Activated CD4-positive, alpha-beta T cell treated with anti-CD3 and anti-CD28 coated beads, Interleukin-2, Interleukin-4, amounts not matched to agents 100 ng/mL and 50 ng/mL, durations not matched to agents 16 hours and 8 hours (primary cell): ENCODE measurements at regions not wholly inside any gene's neighbourhood (a gene's known extent, or its start where the extent isn't known, plus 50 kb on each side); places are given as distances from the start of the nearest gene placed in this dataset.
"Not testable (repeated sequence)": the region's sequence is repeated elsewhere in the genome, so short reads cannot be mapped to it uniquely, and the experiment has no call there.

Experiments used
- DNase-seq: peaks from one replicate; pipeline ENCODE4 v3.0.0-alpha.2; 2020; ENCODE audit warnings: low spot score

DNA sequence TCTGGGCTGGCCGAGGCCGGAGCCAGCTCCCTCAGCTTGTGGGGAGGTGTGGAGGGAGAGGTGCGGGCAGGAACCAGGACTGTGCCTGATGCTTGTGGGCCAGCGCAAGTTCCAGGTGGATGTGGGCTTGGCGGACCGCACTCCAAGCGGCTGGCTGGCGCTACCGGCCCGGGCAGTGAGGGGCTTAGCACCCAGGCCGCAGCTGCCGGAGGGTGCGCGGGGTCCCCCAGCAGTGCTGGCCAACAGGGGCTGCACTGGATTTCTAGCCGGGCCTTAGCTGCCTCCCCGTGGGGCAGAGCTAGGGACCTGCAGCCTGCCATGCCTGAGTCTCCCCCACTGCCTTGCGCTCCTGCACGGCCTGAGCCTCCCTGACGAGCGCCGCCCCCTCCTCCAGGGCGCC, 242.8 kb downstream of the CCSER2 start:
- no peak for DNase-seq

DNA sequence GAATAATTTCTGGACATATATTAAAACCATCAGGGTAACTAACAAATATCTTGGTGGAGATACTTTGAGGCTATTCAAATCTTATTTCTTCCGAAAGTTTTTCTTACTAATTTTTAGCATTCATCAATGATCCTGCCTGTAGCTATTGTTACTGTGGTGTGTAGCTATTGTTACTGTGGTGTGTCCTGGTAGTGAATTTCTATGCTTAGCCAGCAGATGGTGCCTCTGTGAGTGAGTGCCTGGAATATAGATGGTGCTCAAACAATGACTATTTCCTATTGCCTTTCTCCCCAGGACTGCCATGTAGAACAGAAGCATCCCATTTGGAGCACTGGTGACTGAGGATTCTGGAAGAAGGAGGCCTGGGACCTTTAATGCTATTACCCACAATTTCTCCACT, 245.7 kb downstream of the CCSER2 start:
- no peak for DNase-seq

DNA sequence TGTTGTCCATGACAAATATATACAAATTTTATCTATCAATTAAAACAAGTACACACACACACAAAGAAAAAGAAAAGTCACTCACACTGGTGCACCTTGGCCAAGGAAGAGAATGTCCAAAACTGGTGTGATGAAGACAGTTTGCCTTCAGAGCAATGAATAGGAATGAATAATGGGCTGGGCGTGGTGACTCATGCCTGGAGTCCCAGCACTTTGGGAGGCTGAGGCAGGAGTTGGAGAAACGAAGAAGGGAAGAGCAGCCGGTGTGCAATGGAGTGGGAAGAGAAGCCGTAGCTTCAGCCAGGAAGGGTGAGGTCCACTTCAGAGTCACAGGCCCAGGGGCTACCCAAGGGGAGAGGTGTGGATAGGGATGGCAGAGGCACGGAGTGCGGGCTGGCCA, 253.6 kb downstream of the CCSER2 start:
- no peak for DNase-seq

DNA sequence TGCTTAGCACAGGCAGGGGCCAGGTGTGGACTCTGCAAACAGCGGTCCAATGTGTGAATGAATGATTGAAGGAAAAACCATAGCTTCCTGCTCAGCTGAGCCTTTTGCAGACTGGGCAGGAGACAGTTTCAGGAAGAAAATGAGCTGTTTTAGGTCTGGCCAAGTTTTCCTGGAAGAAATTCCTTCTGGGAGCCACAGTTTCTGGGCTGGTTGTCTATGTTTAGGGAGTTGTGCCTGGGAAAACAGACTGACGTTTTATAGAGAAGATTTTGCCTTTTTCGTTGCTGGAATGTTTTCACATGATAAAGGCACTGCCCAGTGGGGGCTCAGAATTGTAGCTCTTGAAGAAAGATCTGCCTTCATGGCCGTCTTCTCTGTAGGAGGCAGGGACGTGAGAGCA, 255.1 kb downstream of the CCSER2 start:
- no peak for DNase-seq

DNA sequence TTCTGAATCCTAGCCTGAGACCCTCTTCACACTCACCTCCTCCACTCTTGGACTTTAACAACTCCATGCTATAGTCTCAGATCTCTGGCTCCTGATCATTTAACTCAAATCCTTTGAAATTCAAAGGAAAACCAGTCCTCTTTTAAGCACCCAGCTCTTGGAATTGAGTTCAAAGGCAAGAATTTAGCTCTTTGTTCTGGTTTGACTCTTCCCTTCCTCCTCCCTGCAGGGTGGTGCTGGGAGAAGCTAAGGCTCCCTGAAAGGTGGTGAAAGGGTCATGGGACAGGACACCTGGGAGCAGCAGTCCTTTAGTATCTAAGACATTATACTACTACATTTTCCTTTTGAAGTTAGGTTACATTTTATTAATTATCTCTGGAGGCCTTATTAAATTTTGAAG, 259.4 kb downstream of the CCSER2 start:
- DNase-seq: no peak

DNA sequence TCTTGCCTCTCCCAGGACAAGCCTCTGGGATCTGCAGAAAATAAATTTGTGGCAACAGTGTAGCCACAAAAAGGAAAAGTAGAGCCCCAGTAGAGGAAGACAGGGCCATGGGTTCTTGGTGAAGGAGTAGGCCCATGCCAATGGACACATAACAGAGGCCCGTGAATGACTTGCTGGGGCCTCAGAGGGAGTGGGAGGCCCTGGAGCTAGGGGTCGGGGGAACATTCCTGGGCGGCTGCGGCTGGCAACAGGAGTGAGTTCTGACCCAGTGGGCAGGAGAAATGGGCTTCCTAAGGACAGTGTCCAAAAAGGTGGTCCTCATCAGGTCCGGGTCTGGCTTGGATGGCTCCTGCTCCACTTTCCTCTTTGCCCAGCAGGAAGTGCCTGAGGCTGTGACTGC, 260.0 kb downstream of the CCSER2 start:
- DNase-seq: no peak

DNA sequence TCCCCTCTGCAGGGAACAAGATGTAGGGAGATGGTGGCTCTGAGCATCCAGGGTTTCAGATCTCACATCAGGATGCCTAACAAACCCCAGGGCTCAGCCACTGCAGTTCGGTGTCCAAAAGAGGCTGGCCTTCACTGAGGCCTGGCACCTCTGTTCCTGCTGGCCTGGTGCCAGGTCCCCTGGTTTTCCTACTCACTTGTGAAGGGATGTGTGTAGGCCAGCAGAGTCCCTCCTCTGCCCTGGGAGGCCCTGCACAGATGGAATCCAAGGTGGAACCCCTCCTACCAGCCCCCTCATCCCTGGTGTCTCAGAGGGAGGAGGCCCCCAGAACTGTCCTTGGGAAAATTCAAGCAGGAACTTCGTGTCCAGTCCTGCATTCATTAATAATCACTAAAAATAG, 260.6 kb downstream of the CCSER2 start:
- DNase-seq: no peak

DNA sequence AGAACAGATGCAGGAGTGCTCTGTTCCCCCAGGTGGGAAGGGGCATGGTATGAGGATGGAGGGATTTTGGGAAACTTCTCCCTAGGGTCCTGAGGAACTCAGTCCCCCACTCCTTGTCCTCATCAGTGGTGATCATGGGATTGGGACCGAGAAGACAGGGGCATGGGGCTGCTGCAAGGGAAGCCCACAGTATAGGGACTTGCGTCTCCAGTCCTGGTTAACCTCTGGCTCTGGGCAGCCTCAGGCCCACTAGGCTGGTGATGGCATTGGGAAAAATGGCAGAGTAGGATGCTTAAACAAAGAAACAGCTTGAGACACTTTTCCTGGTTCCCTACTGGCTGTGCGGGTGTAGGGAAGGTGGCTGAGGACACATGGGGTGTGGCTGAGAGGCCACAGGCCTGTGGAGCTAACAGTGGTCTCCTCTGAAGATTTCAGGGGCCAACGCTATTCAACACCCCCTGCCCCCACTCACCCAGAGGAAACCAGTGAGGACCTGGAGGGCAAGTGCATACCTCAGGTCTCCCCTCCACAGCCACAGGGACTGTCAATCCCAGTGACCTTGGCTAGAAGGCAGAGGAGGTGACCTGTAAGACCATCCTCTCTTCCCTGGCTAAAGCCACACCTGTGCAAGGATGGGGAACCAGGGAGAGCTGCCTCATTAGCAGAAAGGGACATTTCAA, 261.3 kb downstream of the CCSER2 start:
- no peak for DNase-seq

DNA sequence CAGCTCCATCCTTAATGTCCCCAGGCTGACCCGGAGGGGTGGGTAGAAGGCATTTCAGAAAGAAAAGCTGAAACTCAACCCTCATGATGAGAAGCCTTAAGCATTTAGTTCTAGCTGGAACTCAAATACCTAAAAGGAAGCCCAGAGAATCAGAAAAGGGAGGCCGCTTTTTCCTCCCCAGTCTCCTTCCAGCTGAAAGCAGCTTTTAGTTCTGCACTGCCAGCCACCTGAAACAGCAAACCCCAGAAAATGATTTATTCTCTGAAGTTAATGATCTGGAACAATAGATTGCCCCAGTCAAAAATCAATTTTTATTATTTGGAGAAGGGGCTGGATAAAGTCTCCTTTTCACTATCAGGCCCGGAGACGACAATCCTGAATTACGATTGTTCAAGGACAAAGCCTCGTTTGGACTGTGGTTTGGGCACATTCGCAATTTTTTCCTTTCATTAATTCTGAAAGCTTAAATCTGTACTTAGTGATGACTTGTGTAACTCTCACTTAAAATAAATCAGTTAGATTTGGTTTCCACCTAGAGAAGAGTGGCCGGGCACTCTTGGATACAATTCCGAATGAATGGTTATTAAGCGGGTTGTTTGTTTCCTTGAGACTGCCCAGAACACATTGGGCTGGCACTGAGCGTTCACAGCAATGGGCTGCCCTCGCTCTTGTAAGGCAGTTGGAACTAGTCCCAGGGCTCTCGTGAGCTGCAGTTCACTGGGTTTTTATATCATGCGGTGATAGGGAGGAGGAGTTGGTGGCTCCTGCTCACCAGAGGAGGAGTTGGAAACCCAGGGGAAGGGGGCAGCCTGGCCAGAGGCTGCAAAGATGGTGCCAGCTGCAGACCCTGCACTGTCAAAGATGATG, 262.2 kb downstream of the CCSER2 start:
- no peak for DNase-seq

DNA sequence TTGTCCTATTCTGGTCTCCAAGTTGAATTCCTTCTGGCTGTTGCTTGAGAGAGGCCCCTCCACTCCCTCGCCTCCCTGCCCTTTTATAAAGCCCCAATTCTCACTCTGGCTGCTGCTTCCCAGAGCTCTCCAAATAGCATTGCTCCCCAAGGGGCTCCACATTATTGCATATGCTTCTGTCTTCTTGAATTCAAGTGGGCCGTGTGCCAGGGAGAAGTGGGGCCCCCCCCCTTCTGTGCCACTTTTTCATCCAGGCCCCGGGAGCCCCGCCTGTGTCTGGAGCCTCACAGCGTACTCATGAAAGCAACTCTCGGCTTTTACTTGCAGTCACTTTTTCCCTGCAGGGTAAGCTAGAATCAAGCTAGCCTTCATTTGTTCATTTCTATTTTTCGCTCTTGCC, 265.1 kb downstream of the CCSER2 start:
- DNase-seq: no peak

DNA sequence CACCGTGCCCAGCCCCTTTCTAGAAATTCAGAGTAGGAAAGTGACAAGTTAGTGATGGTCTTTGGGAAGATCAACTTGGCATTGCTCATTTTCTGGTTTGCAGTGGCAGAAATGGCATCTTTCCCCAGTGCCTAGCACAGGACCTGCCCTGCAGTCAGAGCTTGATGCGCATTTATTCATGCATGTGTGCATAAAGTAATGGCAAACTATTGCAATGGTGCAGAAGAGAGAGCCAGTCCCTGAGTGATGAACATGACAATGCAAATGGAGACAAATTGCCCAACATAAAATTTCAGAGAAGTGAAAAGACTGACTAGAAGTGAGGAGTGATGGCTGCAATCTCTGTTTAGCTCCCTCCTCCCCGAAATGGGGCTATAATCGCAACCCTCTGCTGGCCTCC, 268.2 kb downstream of the CCSER2 start:
- no peak for DNase-seq

DNA sequence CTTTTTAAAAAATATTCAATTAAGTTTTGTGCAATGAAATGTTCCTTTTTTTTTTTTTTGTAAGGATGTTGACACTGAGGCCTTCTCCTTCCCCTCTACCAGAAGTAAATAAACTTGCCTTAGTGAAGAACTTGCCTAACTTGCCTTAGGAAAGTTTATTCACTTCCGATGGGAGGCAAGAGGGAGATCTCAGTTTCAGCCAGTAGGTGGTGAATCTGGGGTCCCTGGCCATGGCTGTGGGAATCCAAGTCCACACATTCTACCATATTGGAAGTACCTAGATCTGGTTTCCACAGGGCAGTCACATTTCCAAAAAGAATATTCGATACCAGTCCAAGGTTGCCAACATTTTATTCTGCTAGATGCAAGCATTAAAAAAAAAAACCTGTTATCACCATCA, 270.9 kb downstream of the CCSER2 start:
- no peak for DNase-seq

DNA sequence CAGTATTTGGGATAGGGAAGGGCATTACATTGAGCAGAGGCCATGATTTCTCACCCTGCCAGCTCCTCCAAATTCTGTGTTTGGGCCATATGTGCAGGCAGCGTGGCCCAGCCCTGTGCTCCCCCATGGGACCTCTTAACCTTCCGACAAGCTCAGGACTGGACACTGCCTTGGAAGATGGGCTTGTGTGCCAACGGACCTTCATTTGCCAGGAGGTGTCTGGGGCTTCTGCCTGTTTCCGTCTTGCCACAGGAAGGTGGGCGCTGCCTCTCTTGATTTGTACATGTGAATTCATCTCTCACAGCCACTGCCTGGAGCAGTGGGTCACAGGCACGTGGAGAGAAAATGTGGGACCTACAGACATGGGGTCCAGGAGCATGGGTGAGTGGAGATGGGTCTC, 272.6 kb downstream of the CCSER2 start:
- DNase-seq: no peak

DNA sequence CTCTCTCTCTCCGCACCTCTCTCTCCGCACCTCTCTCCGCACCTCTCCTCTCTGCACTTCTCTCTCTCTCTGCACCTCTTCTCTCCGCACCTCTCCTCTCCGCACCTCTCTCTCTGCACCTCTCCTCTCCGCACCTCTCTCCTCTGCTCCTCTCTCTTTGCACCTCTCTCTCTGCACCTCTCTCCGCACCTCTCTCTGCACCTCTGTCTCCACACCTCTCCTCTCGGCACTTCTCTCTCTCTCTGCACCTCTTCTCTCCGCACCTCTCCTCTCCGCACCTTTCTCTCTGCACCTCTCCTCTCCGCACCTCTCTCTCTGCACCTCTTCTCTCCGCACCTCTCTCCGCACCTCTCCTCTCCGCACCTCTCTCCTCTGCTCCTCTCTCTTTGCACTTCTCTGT, 274.2 kb downstream of the CCSER2 start:
- not testable (repeated sequence) for DNase-seq

DNA sequence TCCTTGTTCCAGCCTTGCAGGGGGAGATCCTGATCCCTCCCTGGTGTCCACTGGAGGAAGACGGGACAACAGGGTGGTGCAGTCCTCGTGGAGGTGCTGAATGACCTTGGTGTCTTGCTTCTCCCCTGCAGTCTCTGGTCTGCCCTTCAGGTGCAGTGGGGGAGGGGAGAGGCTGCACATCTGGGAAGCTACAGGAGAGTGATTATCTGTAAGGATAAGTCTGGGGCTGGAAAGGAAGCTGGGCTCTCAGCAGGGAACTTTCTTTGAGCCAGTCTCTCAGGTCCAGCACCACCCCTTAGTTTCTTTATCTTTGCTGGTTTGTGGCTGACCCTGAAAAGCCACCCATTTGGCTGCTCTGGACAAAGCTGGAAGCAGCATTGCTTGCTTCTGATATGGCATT, 275.6 kb downstream of the CCSER2 start:
- no peak for DNase-seq

DNA sequence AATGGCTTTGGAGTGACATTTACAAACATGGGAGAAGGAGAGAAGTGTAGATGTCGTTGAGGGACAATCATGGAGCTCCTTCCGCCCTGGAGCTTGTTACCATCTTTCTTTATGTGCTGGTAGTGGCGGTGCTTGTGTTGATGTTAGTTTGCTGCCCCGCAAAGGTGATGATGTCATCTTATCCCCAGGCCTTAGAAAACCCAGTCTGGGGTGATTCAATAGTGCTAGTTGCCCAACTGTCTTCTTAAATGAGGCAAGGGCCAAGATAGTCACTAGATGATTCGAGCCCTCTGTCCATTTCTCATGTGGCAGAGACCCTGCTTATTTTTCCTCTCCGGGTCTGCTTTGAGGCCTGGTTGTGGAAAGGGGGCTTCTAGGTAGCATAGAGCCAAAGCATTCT, 277.4 kb downstream of the CCSER2 start:
- DNase-seq: no peak

DNA sequence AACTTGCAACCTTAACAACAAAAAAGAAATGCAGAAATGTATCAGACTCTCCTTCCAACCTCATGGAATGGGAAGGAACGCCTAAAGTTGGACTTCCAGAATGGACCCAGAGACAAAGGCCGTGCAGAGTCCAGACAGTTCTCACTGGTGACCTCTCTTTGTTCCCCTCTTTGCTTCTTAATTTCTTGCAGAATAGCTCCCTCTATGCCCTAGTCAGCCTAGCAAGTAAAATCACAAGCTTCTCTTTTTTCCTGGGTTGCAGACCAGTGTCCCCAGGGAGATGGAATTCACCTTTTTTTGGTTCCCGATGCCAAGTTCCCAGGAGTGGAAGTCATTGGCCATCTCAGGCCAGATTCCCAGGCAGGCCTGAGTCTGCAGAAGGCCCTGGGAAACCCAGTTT, 278.0 kb downstream of the CCSER2 start:
- no peak for DNase-seq

DNA sequence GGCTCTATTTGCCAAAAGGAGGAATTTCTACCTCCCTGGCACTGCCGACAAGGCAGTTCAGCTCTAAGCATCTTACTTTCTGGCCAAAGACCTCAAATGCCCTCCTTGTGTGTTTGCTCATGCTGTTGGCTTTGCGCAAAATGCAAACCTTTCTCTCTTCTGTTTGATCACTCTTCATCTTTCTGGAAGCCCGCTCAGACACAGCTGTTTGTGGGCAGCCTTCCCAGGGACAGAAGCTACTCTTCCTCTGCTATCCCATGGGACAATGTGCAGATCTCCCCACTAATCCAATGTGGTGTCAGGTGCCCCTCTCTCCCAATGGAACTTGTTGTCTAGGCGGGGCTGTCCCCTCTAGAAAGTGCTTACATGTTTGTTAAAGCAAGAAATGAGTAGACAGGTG, 278.7 kb downstream of the CCSER2 start:
- no peak for DNase-seq

DNA sequence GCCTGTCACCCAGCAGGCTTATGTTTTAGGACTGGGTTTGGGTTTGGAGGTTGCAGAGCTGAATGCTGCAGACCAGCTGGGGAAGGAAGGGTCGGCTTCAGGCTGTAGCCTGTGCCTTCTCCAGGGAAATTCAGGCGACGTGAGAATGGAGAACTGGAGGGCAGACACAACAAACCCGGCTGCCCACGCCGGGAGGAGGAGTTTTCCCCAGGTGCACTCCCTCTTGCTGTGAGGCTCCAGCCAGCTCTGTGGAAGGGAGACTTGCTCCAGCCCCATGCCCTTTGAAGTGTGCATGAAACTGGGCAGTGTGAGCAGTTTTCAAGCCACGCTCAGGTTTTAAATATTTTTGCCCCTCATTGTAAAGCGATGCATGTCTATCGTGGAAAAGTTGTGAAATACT, 279.1 kb downstream of the CCSER2 start:
- DNase-seq: no peak

DNA sequence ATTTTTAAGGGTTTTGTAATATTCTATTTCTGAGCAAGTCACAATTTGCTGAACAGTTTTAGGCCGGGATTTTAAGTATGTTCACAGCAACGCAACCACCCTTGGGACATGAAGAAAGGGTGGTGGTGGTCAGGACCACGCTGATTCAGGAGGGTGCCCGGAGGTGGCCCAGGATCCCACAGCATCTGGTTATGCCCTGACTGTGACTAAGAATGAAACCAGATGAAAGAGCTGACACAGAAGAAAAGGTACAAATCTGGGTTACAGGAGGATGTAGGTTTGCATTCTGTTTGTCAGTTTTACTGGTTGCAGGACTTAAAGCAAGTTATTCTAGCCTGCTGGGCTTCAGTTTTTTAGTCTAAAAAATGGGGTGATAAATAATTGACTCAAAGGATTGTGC, 279.7 kb downstream of the CCSER2 start:
- DNase-seq: peak; percentile 55

DNA sequence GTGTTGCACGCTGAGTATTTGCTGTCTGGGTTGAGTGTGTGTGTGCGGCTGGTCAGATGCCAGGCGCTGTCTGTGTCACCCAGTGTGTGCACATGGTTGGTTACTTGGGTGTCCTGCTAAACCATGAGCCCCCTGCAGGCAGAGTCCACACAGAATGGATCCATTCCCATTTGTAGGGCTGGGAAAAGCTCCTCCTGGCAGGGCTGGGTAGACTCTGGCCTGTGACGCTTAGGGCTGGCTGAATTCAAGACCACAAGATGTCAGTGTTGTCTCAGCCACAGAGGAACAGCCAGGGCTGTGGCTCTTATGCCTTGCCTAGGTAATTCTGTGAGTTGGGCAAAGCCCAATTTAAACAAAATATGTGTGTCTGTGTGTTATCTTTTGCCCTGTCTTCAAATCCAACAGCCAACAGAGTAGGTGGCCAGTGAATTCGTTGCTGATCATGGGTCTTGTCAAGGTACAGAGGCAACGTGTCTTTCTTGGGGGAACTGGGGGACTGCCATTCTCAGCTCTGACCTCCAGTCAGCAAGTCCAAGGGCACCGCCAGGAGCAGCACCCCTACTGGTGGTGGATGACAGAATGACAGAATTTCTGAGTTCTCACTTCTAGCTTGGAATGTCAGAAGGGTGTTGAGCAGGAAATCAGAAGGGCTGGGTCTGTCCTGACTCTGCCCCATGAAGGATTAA, 285.1 kb downstream of the CCSER2 start:
- no peak for DNase-seq

DNA sequence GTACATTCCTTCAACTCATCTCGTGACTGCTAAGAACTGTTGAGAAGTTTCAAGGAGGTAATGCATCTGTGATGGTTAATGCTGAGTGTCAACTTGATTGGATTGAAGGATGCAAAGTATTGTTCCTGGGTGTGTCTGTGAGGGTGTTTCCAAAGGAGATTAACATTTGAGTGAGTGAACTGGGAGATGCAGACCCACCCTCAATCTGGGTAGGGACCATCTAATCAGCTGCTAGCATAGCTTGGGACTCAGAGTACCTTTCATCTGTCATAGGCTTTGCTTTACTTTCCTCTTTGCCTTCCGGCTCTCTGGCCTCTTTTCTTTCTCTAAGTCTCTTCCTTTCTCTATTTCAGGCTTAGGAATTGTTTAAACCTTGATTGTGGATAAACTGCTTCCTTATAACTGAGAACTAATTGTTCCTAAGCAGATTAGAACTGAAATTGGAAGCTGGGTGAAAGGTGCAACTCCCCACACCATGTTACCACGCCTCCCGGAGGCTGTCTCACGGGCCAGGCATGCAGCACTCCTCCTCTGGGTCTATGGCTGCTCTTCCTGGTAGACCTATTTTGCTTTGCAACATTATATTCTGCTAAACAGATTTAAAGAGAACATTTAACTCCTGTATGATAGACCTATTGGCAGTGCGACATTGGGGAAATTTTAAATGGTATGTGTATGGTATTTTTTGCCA, 298.2 kb downstream of the CCSER2 start:
- no peak for DNase-seq

DNA sequence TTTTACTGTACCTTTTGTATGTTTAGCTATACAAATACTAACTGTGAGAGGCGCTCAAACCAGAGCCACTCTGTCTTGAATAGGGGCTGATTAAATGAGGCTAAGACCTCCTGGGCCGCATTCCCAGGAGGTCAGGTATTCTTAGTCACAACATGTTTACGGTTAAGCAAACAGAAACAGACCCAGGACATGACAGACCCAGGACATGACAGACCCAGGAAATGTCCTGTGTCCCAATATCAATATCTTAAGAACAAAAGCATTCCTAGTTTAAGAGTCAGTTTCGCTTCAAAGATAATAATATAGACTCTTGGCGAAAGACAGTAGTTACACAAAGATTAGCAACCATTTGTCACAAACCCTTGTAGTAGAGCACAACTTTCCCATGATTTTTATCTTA, 304.5 kb downstream of the CCSER2 start:
- DNase-seq: no peak
